Neural cell (in vitro differentiated cells): ENCODE measurements at regions not wholly inside any gene's neighbourhood (a gene's known extent, or its start where the extent isn't known, plus 50 kb on each side); places are given as distances from the start of the nearest gene placed in this dataset.

Experiments used
- H2AFZ ChIP-seq: fragments of 200-600, 300-800 bp; sonication (generic), shearing (Covaris generic); 2 replicates; pipeline ENCODE4 v1.6.0; 2014; ENCODE audit warnings: low read depth, mild to moderate bottlenecking, antibody characterized with exemption, low read length, moderate library complexity
- H3F3A ChIP-seq: fragments of 200-600 bp; shearing (Covaris generic); 2 replicates; pipeline ENCODE4 v1.6.1; 2016; ENCODE audit warnings: mild to moderate bottlenecking, moderate library complexity, mixed read lengths, antibody characterized with exemption, low read length; ENCODE audit not compliant: insufficient read depth, poor library complexity, severe bottlenecking
- H3K27ac ChIP-seq: fragments of 200-600, 300-800 bp; sonication (generic), shearing (Covaris generic); 2 replicates; pipeline ENCODE4 v1.5.1; 2014; ENCODE audit warnings: mild to moderate bottlenecking, low read length, moderate library complexity
- H3K27me3 ChIP-seq: fragments of 300-800, 200-600 bp; sonication (generic), shearing (Covaris generic); 2 replicates; pipeline ENCODE4 v1.6.0; 2014; ENCODE audit warnings: mild to moderate bottlenecking, low read depth, low read length, moderate library complexity; ENCODE audit not compliant: insufficient read depth
- H3K36me3 ChIP-seq: fragments of 300-800, 200-600 bp; sonication (generic), shearing (Covaris generic); 2 replicates; pipeline ENCODE4 v1.5.1; 2014; ENCODE audit warnings: mild to moderate bottlenecking, antibody characterized with exemption, low read length, moderate library complexity; ENCODE audit not compliant: insufficient read depth
- H3K4me2 ChIP-seq: fragments of 300-800, 200-600 bp; sonication (generic), shearing (Covaris generic); 2 replicates; pipeline ENCODE4 v1.6.0; 2014; ENCODE audit warnings: mild to moderate bottlenecking, low read length
- H3K4me3 ChIP-seq: fragments of 300-800, 200-600 bp; sonication (generic), shearing (Covaris generic); 2 replicates; pipeline ENCODE4 v1.5.1; 2014; ENCODE audit warnings: mild to moderate bottlenecking, low read length, moderate library complexity
- H3K79me2 ChIP-seq: fragments of 200-600 bp; shearing (Covaris generic); replicated peaks from 2 replicates; pipeline ENCODE4 v1.6.0; 2014; ENCODE audit warnings: mild to moderate bottlenecking, low read length, moderate library complexity; ENCODE audit not compliant: insufficient read depth
- H3K9ac ChIP-seq: fragments of 300-800, 200-600 bp; sonication (generic), shearing (Covaris generic); 2 replicates; pipeline ENCODE4 v1.6.1; 2016; ENCODE audit warnings: mild to moderate bottlenecking, low read length, mixed read lengths
- H3K9me2 ChIP-seq: fragments of 200-600 bp; shearing (Covaris generic); 2 replicates; pipeline ENCODE4 v1.6.1; 2016; ENCODE audit warnings: mild to moderate bottlenecking, low read length, mixed read lengths; ENCODE audit not compliant: insufficient read depth
- H3K9me3 ChIP-seq: fragments of 200-600, 300-800 bp; sonication (generic), shearing (Covaris generic); 2 replicates; pipeline ENCODE4 v1.6.1; 2016; ENCODE audit warnings: mild to moderate bottlenecking, mixed run types, low read length, moderate library complexity, mixed read lengths
- H4K20me1 ChIP-seq: fragments of 200-600 bp; shearing (Covaris generic); 2 replicates; pipeline ENCODE4 v1.6.1; 2016; ENCODE audit warnings: mild to moderate bottlenecking, mixed run types; ENCODE audit not compliant: insufficient read depth
- CTCF ChIP-seq: fragments of 450-650 bp; IDR thresholded peaks from 2 replicates; pipeline ENCODE4 v1.5.1; 2014; ENCODE audit warnings: antibody characterized with exemption, mild to moderate bottlenecking, moderate library complexity; ENCODE audit not compliant: poor library complexity, severe bottlenecking
- EP300 ChIP-seq: fragments of 450-650 bp; conservative IDR thresholded peaks from 2 replicates; pipeline ENCODE4 v1.6.1; 2014; ENCODE audit warnings: antibody characterized with exemption, mild to moderate bottlenecking, moderate library complexity; ENCODE audit not compliant: poor library complexity, severe bottlenecking
- EZH2 ChIP-seq: fragments of 200-600, 300-800 bp; shearing (Covaris generic), sonication (generic); IDR thresholded peaks from 2 replicates; pipeline ENCODE4 v1.6.1; 2014; ENCODE audit warnings: antibody characterized with exemption, low read length, borderline replicate concordance, mild to moderate bottlenecking; ENCODE audit not compliant: insufficient read depth, poor library complexity, severe bottlenecking
- MXI1 ChIP-seq: fragments of 450-650 bp; conservative IDR thresholded peaks from 2 replicates; pipeline ENCODE4 v1.6.1; 2014; ENCODE audit warnings: antibody characterized with exemption, mild to moderate bottlenecking; ENCODE audit not compliant: poor library complexity, severe bottlenecking
- POLR2AphosphoS5 ChIP-seq: IDR thresholded peaks from 2 replicates; pipeline ENCODE4 v1.6.1; 2012
- RAD21 ChIP-seq: fragments of 450-650 bp; conservative IDR thresholded peaks from 2 replicates; pipeline ENCODE4 v1.6.1; 2014; ENCODE audit warnings: antibody characterized with exemption, mild to moderate bottlenecking, moderate library complexity
- REST ChIP-seq: IDR thresholded peaks from 2 replicates; pipeline ENCODE4 v1.6.1; 2012; ENCODE audit warnings: borderline replicate concordance
- SMC3 ChIP-seq: fragments of 450-650 bp; conservative IDR thresholded peaks from 2 replicates; pipeline ENCODE4 v1.6.1; 2014; ENCODE audit warnings: antibody characterized with exemption, mild to moderate bottlenecking, moderate library complexity; ENCODE audit not compliant: poor library complexity
- TAF1 ChIP-seq: IDR thresholded peaks from 2 replicates; pipeline ENCODE4 v1.6.1; 2012; ENCODE audit warnings: low read depth

DNA sequence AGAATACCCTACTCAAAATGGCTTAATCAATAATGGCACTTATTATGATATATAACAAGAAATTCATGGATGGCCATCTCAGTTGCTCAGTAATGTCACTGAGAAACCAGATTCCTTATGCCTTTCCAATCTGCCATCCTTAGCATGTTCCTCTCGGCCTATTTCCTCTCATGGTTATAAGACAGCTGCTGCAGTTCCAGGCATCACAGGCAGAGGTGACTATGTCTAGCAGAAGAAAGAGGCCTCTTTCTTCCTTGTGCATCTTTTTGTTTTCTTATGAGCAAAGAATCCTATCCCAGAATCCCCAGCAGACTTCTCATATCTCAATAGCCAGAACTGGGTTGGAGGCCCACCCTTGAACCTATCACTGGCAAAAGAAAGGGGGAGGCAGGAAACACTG, 310.6 kb upstream of the SPRED2 start:
- Histone ChIP-seq H3K27ac (no peak overlapping the region), H3K9me3 (no peaks in the 10 kb centered on the region), H3K79me2 (no peaks in the 10 kb centered on the region), H4K20me1 (no peaks in the 10 kb centered on the region), H3K4me2 (no peak overlapping the region), H3K9me2 (no peaks in the 10 kb centered on the region), H3K36me3 (no peaks in the 10 kb centered on the region), H3F3A (no peaks in the 10 kb centered on the region), H3K4me3 (no peak overlapping the region), H3K9ac (no peak overlapping the region), H2AFZ (no peak overlapping the region), H3K27me3 (no peaks in the 10 kb centered on the region)
- TF ChIP-seq POLR2AphosphoS5 (no peak), REST (no peak), SMC3 (no peak), EZH2 (no peak), EP300 (no peak), CTCF (no peak), MXI1 (no peak), RAD21 (no peak), TAF1 (no peak)

- Histone ChIP-seq H3K9me3 (no peaks in the 10 kb centered on the region), H3K9ac (no peak overlapping the region), H3K9me2 (no peaks in the 10 kb centered on the region), H3K4me2 (no peak overlapping the region), H3K27ac (no peak overlapping the region), H3K36me3 (no peaks in the 10 kb centered on the region), H3K4me3 (no peak overlapping the region), H2AFZ (no peak overlapping the region), H3K27me3 (no peaks in the 10 kb centered on the region), H3F3A (no peaks in the 10 kb centered on the region), H4K20me1 (no peaks in the 10 kb centered on the region), H3K79me2 (no peaks in the 10 kb centered on the region)
- TF ChIP-seq EZH2 (no peak), POLR2AphosphoS5 (no peak), TAF1 (no peak), RAD21 (no peak), CTCF (no peak), SMC3 (no peak), MXI1 (no peak), REST (no peak), EP300 (no peak)
Observed at GRCh38 chr2:65739927-65740326, 307.5 kb upstream of the SPRED2 start.
